Gastrocnemius medialis (tissue), 4 donors: ENCODE measurements at regions not wholly inside any gene's neighbourhood (a gene's known extent, or its start where the extent isn't known, plus 50 kb on each side); places are given as distances from the start of the nearest gene placed in this dataset.

Source experiments
- CTCF ChIP-seq, 5 experiments: fragments of 450-650 bp in 3 of 5; fragments of 200-600 bp in 2 of 5; sonication (generic) in 2 of 5; IDR thresholded peaks in 4 of 5; conservative IDR thresholded peaks in 1 of 5; 1 replicate in 4 of 5; 2 replicates in 1 of 5; pipeline ENCODE4 v1.5.1; 2016 to 2019; ENCODE audit warnings: antibody characterized with exemption in 5 of 5, mild to moderate bottlenecking in 3 of 5, moderate library complexity in 3 of 5
- POLR2A ChIP-seq, 2 donors: fragments of 450-650 bp; IDR thresholded peaks; one replicate each; pipeline ENCODE4 v1.6.1; 2017; ENCODE audit warnings: antibody characterized with exemption in 2 of 2, mild to moderate bottlenecking in 2 of 2, moderate library complexity in 2 of 2

GRCh38 chr14:83873669-83874068, 1656.3 kb upstream of the FLRT2 start:
- TF ChIP-seq POLR2A (IDR thresholded peaks at IDR 0.05): no peak
- no peak for TF ChIP-seq CTCF (IDR thresholded peaks at IDR 0.05 in 4 of 5, conservative IDR thresholded peaks at IDR 0.05 in 1 of 5)
